HG03565 (cell line): ENCODE measurements at regions not wholly inside any gene's neighbourhood (a gene's known extent, or its start where the extent isn't known, plus 50 kb on each side); places are given as distances from the start of the nearest gene placed in this dataset.

Experiments used
- ATAC-seq: cut with Tn5 transposase; IDR thresholded peaks from one replicate; pipeline ENCODE4 v1.9.1; 2021; ENCODE audit warnings: mild to moderate bottlenecking, moderate library complexity; ENCODE audit not compliant: unreplicated experiment

GRCh38 chrX:112163906-112164305, 81.3 kb upstream of the TRPC5 start:
- no peak for ATAC-seq

GRCh38 chrX:112148397-112148796, 65.8 kb upstream of the TRPC5 start:
- ATAC-seq, result no peak

GRCh38 chrX:112147206-112147605, 64.6 kb upstream of the TRPC5 start:
- no peak for ATAC-seq

GRCh38 chrX:112137276-112137675, 54.7 kb upstream of the TRPC5 start:
- no peak for ATAC-seq
